PC-9 (cell line): ENCODE measurements at regions not wholly inside any gene's neighbourhood (a gene's known extent, or its start where the extent isn't known, plus 50 kb on each side); places are given as distances from the start of the nearest gene placed in this dataset.

Experiments
- BruUV-seq: library from RNA; stranded (reverse); fragments of 400-500 nt; replicated peaks from 2 replicates; lab custom pipeline; 2021; lab: Mats Ljungman, UMichigan
- CTCF ChIA-PET: fragments of 300-600 bp; sonication (Branson Sonifier 250); formaldehyde crosslinking; loops from one replicate; lab custom pipeline; 2022; ENCODE audit warnings: antibody characterized with exemption; lab: Charles Lee
- POLR2A ChIA-PET: fragments of 300-600 bp; sonication (Branson Sonifier 250); formaldehyde crosslinking; loops from one replicate; lab custom pipeline; 2022; ENCODE audit warnings: antibody characterized with exemption; ENCODE audit not compliant: unreplicated experiment; lab: Charles Lee
- DNase-seq, 2 experiments: peaks; one replicate each; pipeline versions ENCODE4 v3.0.0 to v3.0.0-alpha.2; 2015 to 2022; ENCODE audit warnings: mixed read lengths in 1 of 2
- H2AFZ ChIP-seq: fragments of 200-600 bp; sonication (generic); 2 replicates; pipeline ENCODE4 v1.8.1; 2017; ENCODE audit warnings: antibody characterized with exemption
- H3F3A ChIP-seq: fragments of 200-600 bp; sonication (generic); 2 replicates; pipeline ENCODE4 v1.8.1; 2017; ENCODE audit warnings: antibody characterized with exemption, mild to moderate bottlenecking, low read depth; ENCODE audit not compliant: insufficient read depth
- H3K27ac ChIP-seq: fragments of 200-600 bp; sonication (generic); 2 replicates; pipeline ENCODE4 v1.6.1; 2016; ENCODE audit warnings: mixed run types
- H3K27me3 ChIP-seq: fragments of 200-600 bp; sonication (generic); 2 replicates; pipeline ENCODE4 v1.6.1; 2016; ENCODE audit warnings: low read depth, mixed run types; ENCODE audit not compliant: insufficient read depth
- H3K36me3 ChIP-seq: fragments of 200-600 bp; sonication (generic); 2 replicates; pipeline ENCODE4 v1.6.1; 2016; ENCODE audit warnings: low read depth, mixed run types
- H3K4me1 ChIP-seq: fragments of 200-600 bp; sonication (generic); replicated peaks from 2 replicates; pipeline ENCODE4 v1.6.1; 2016; ENCODE audit warnings: mixed run types; ENCODE audit not compliant: insufficient read depth
- H3K4me2 ChIP-seq: fragments of 200-600 bp; sonication (generic); 2 replicates; pipeline ENCODE4 v1.6.1; 2017; ENCODE audit warnings: mixed run types
- H3K4me3 ChIP-seq: fragments of 200-600 bp; sonication (generic); 2 replicates; pipeline ENCODE4 v1.6.1; 2016; ENCODE audit warnings: mixed run types
- H3K79me2 ChIP-seq: fragments of 200-600 bp; sonication (generic); 2 replicates; pipeline ENCODE4 v1.6.1; 2017; ENCODE audit warnings: low read depth, mixed run types
- H3K9me2 ChIP-seq: fragments of 200-600 bp; sonication (generic); 2 replicates; pipeline ENCODE4 v1.8.1; 2017; ENCODE audit warnings: mild to moderate bottlenecking; ENCODE audit not compliant: insufficient read depth
- H3K9me3 ChIP-seq: fragments of 200-600 bp; sonication (generic); 2 replicates; pipeline ENCODE4 v1.8.1; 2016; ENCODE audit warnings: low read depth; ENCODE audit not compliant: insufficient read depth
- H4K20me1 ChIP-seq: fragments of 200-600 bp; sonication (generic); 2 replicates; pipeline ENCODE4 v1.8.1; 2017; ENCODE audit not compliant: insufficient read depth
- EZH2 ChIP-seq: fragments of 200-600 bp; sonication (generic); IDR thresholded peaks from 2 replicates; pipeline ENCODE4 v1.8.0; 2017; ENCODE audit warnings: antibody characterized with exemption, low read depth
- intact Hi-C: fragments of 100-400 bp; cut with micrococcal nuclease; formaldehyde crosslinking; loops from one replicate; pipeline ENCODE4 v1.10.0; 2022; ENCODE audit not compliant: unreplicated experiment
- TF ChIP-seq, protein P1 (sequence below): fragments of 200-600 bp; sonication (generic); conservative IDR thresholded peaks from 2 replicates; pipeline ENCODE4 v1.6.1; 2017; ENCODE audit warnings: mixed run types, antibody characterized with exemption, mild to moderate bottlenecking, moderate library complexity

DNA sequence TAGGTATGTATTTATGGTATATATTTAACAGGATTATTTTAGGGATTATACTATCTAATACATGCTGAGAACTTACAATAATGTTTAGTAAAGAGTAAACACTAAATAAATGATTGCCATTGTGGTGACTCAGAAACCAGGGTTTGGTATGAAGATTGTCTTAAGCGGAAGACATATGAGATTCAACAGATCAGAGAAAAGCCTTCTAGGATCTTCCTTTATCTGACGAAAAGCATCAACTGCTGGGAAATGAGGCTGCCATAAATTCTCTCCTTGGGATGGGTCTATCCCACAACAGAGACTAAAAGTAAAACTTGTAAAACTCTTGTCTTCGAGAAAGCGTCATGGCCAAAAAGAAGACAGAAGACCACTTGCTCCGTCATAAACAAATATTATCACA is 1352.2 kb upstream of the EPHA6 start:
- Histone ChIP-seq H3K27me3 (no peaks in the 10 kb centered on the region), H3F3A (no peaks in the 10 kb centered on the region), H3K79me2 (no peaks in the 10 kb centered on the region), H3K4me3 (no peak overlapping the region), H3K4me2 (no peak overlapping the region), H3K9me3 (no peaks in the 10 kb centered on the region), H3K9me2 (no peaks in the 10 kb centered on the region), H3K27ac (no peak overlapping the region), H3K36me3 (no peaks in the 10 kb centered on the region), H2AFZ (no peak overlapping the region), H3K4me1 (no peaks in the 10 kb centered on the region), H4K20me1 (no peaks in the 10 kb centered on the region)
- BruUV-seq, result no TSS peak
- POLR2A ChIA-PET, result no interaction called here
- intact Hi-C loops, result no loop called here
- CTCF ChIA-PET, result no interaction called here
- TF ChIP-seq, protein P1, sequence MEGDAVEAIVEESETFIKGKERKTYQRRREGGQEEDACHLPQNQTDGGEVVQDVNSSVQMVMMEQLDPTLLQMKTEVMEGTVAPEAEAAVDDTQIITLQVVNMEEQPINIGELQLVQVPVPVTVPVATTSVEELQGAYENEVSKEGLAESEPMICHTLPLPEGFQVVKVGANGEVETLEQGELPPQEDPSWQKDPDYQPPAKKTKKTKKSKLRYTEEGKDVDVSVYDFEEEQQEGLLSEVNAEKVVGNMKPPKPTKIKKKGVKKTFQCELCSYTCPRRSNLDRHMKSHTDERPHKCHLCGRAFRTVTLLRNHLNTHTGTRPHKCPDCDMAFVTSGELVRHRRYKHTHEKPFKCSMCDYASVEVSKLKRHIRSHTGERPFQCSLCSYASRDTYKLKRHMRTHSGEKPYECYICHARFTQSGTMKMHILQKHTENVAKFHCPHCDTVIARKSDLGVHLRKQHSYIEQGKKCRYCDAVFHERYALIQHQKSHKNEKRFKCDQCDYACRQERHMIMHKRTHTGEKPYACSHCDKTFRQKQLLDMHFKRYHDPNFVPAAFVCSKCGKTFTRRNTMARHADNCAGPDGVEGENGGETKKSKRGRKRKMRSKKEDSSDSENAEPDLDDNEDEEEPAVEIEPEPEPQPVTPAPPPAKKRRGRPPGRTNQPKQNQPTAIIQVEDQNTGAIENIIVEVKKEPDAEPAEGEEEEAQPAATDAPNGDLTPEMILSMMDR, result no peak
- no peak for TF ChIP-seq EZH2
- no peak for DNase-seq

DNA sequence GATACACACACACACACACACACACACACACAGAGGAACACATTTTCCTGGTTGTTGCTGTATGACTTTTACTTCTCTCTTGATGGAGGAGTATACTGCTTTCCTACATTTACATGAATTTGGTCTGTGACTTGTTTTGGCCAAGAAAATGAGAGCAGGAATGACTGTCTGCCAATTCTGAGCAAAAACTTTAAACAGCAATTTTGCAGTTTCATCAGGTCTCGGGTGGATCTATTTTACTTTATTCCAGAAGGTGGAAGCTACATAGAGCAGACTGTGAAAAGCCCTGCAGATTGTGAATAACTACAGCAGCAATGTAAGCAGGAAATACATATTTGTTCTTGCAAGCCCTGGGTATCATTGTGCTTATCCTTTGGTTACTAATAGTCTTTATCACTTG is 1350.0 kb upstream of the EPHA6 start:
- Histone ChIP-seq H4K20me1 (no peaks in the 10 kb centered on the region), H3K4me1 (no peaks in the 10 kb centered on the region), H3K27ac (no peak overlapping the region), H3K36me3 (no peaks in the 10 kb centered on the region), H3K9me2 (no peaks in the 10 kb centered on the region), H2AFZ (no peak overlapping the region), H3K4me3 (no peak overlapping the region), H3F3A (no peaks in the 10 kb centered on the region), H3K27me3 (no peaks in the 10 kb centered on the region), H3K9me3 (no peaks in the 10 kb centered on the region), H3K4me2 (no peak overlapping the region), H3K79me2 (no peaks in the 10 kb centered on the region)
- no peak for DNase-seq
- ChIA-PET POLR2A (interaction anchor here (0.6 kb wide), 1 partner anchor 212 kb away, joined by 8 read pairs; no protein-coding TSS in a partner anchor), CTCF (no interaction called here)
- no TSS peak for BruUV-seq
- intact Hi-C loops, result no loop called here
- TF ChIP-seq, protein P1, result no peak
- TF ChIP-seq EZH2, result no peak

DNA sequence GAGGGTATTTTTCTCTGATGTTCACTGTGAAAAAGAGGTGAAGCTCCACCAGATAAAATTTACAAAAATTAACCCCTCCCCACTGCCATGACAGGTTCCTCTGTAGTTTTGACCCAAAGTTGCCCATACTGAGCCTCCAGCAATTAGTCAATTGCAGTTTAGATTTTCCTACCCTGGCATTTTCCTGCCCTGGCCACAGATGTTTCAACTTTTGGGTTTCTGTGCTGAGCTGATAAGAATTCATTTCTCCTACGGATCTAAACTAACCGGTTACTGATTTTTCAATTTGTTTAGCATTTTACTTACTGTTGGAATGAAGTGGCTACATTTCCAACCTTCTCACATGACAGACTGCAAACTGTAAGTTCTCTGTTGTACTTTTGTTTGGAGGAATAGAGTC is 1346.1 kb upstream of the EPHA6 start:
- Histone ChIP-seq H3K27me3 (no peaks in the 10 kb centered on the region), H2AFZ (no peak overlapping the region), H3F3A (no peaks in the 10 kb centered on the region), H3K9me2 (no peaks in the 10 kb centered on the region), H4K20me1 (no peaks in the 10 kb centered on the region), H3K79me2 (no peaks in the 10 kb centered on the region), H3K36me3 (no peaks in the 10 kb centered on the region), H3K27ac (no peak overlapping the region), H3K4me3 (no peak overlapping the region), H3K9me3 (no peaks in the 10 kb centered on the region), H3K4me1 (no peaks in the 10 kb centered on the region), H3K4me2 (no peak overlapping the region)
- no peak for TF ChIP-seq EZH2
- TF ChIP-seq, protein P1, result no peak
- ChIA-PET POLR2A (no interaction called here), CTCF (no interaction called here)
- intact Hi-C loops, result no loop called here
- no TSS peak for BruUV-seq
- DNase-seq, result no peak
